DOHH2 (cell line): ENCODE measurements at regions not wholly inside any gene's neighbourhood (a gene's known extent, or its start where the extent isn't known, plus 50 kb on each side); places are given as distances from the start of the nearest gene placed in this dataset.

ENCODE experiments used
- CTCF ChIP-seq: fragments of 200-600 bp; sonication (generic); IDR thresholded peaks from one replicate; pipeline ENCODE4 v1.5.1; 2014; ENCODE audit warnings: antibody characterized with exemption, mild to moderate bottlenecking, low read depth, low read length; ENCODE audit not compliant: poor library complexity, severe bottlenecking
- EZH2phosphoT487 ChIP-seq: fragments of 200-600 bp; sonication (generic); IDR thresholded peaks from 2 replicates; pipeline ENCODE4 v1.6.1; 2017; ENCODE audit warnings: borderline replicate concordance, mild to moderate bottlenecking, antibody characterized with exemption, low read length, moderate library complexity, mixed read lengths

- no peak for TF ChIP-seq CTCF
- no peak for TF ChIP-seq EZH2phosphoT487
These were observed 87.7 kb downstream of the RTP5 start for GRCh38 chr2:241957276-241957675.
